B cell (primary cell): ENCODE measurements at regions not wholly inside any gene's neighbourhood (a gene's known extent, or its start where the extent isn't known, plus 50 kb on each side); places are given as distances from the start of the nearest gene placed in this dataset.

Experiments
- ATAC-seq: fragments of 200-7000 bp; cut with Tn5 transposase; one replicate; pipeline ENCODE4 v1.10.0; 2021; ENCODE audit warnings: low read depth, mild to moderate bottlenecking, moderate number of reproducible peaks, moderate library complexity
- CTCF ChIA-PET: fragments of 350-600 bp; sonication (Branson Sonifier 250); formaldehyde crosslinking; loops from one replicate; lab custom pipeline; 2021; ENCODE audit warnings: antibody characterized with exemption, inconsistent platforms; lab: Charles Lee
- POLR2A ChIA-PET: fragments of 350-600 bp; sonication (Branson Sonifier 250); formaldehyde crosslinking; loops from one replicate; lab custom pipeline; 2021; ENCODE audit warnings: antibody characterized with exemption; lab: Charles Lee
- DNase-seq: peaks from one replicate; pipeline ENCODE4 v3.0.0; 2013
- H2AFZ ChIP-seq: 2 replicates; pipeline ENCODE4 v1.6.1; 2012; ENCODE audit warnings: mild to moderate bottlenecking, low read depth, low read length; ENCODE audit not compliant: insufficient read depth, poor library complexity, severe bottlenecking
- H3K27ac ChIP-seq, 2 donors: 1 replicate in 1 of 2; 2 replicates in 1 of 2; pipeline ENCODE4 v1.5.1; 2012 to 2013; ENCODE audit warnings: low read length in 2 of 2, mild to moderate bottlenecking in 2 of 2, moderate library complexity in 1 of 2
- H3K27me3 ChIP-seq, 4 experiments: fragments of 200-600 bp in 1 of 4; sonication (generic) in 1 of 4; replicated peaks in 1 of 4; 1 replicate in 2 of 4; 2 replicates in 2 of 4; pipeline versions ENCODE4 v1.6.1 to v1.7.0; 2013 to 2016; ENCODE audit warnings: low read length in 3 of 4, mild to moderate bottlenecking in 2 of 4, mixed read lengths in 1 of 4, moderate library complexity in 1 of 4; ENCODE audit not compliant: insufficient read depth in 4 of 4, control insufficient read depth in 3 of 4; ENCODE audit errors: control extremely low read depth in 1 of 4
- H3K36me3 ChIP-seq, 2 experiments: replicated peaks in 1 of 2; 1 replicate in 1 of 2; 2 replicates in 1 of 2; pipeline versions ENCODE4 v1.6.1 to v1.7.1; 2013; ENCODE audit warnings: low read length in 1 of 2; ENCODE audit not compliant: insufficient read depth in 2 of 2, control insufficient read depth in 1 of 2; ENCODE audit errors: control extremely low read depth in 1 of 2, extremely low read depth in 1 of 2
- H3K4me1 ChIP-seq, 2 donors: fragments of 200-600 bp in 1 of 2; sonication (generic) in 1 of 2; 1 replicate in 1 of 2; 2 replicates in 1 of 2; pipeline versions ENCODE4 v1.5.1 to v1.6.1; 2013 to 2017; ENCODE audit warnings: low read length in 2 of 2; ENCODE audit not compliant: control insufficient read depth in 2 of 2, insufficient read depth in 2 of 2
- H3K4me2 ChIP-seq: replicated peaks from 2 replicates; pipeline ENCODE3; 2012; ENCODE audit warnings: mild to moderate bottlenecking, low read depth, low read length; ENCODE audit not compliant: poor library complexity, severe bottlenecking
- H3K4me3 ChIP-seq, 5 experiments: fragments of 200-600 bp in 1 of 5; sonication (generic) in 1 of 5; 1 replicate in 3 of 5; 2 replicates in 2 of 5; pipeline versions ENCODE4 v1.5.1 to v1.7.0; 2011 to 2016; ENCODE audit warnings: low read length in 4 of 5, mild to moderate bottlenecking in 4 of 5, low read depth in 2 of 5, control low read depth in 1 of 5, moderate library complexity in 1 of 5; ENCODE audit not compliant: insufficient read depth in 1 of 5; ENCODE audit errors: control extremely low read depth in 1 of 5, extremely low read depth in 1 of 5
- H3K79me2 ChIP-seq: fragments of 200-600 bp; sonication (generic); one replicate; pipeline ENCODE4 v1.6.0; 2016; ENCODE audit warnings: low read length; ENCODE audit not compliant: control insufficient read depth, insufficient read depth
- H3K9ac ChIP-seq: fragments of 200-600 bp; sonication (generic); 2 replicates; pipeline ENCODE4 v1.6.1; 2017; ENCODE audit warnings: mild to moderate bottlenecking, low read length, moderate library complexity
- H3K9me3 ChIP-seq, 3 donors: one replicate each; pipeline versions ENCODE4 v1.6.1 to v1.7.1; 2013; ENCODE audit warnings: low read length in 2 of 3; ENCODE audit not compliant: control insufficient read depth in 2 of 3, insufficient read depth in 1 of 3; ENCODE audit errors: control extremely low read depth in 1 of 3
- H4K20me1 ChIP-seq: 2 replicates; pipeline ENCODE4 v1.6.0; 2012; ENCODE audit warnings: mild to moderate bottlenecking, low read length; ENCODE audit not compliant: insufficient read depth, control insufficient read depth, poor library complexity, severe bottlenecking
- H3K27ac Mint-ChIP-seq: one replicate; pipeline ENCODE4 v1.8.0; 2021; ENCODE audit warnings: mixed read lengths
- H3K27me3 Mint-ChIP-seq: one replicate; pipeline ENCODE4 v1.8.0; 2021; ENCODE audit warnings: mixed read lengths
- H3K4me1 Mint-ChIP-seq: one replicate; pipeline ENCODE4 v1.8.0; 2021; ENCODE audit warnings: mixed read lengths
- H3K4me3 Mint-ChIP-seq: one replicate; pipeline ENCODE4 v1.8.0; 2021; ENCODE audit warnings: mixed read lengths
- H3K9me3 Mint-ChIP-seq: one replicate; pipeline ENCODE4 v1.8.0; 2022; ENCODE audit warnings: mixed read lengths; ENCODE audit not compliant: insufficient read depth
- CTCF ChIP-seq: fragments of 200-600 bp; IDR thresholded peaks from one replicate; pipeline ENCODE4 v1.8.0; 2022; ENCODE audit warnings: antibody characterized with exemption, mild to moderate bottlenecking
- EZH2 ChIP-seq: IDR thresholded peaks from 2 replicates; pipeline ENCODE4 v1.6.1; 2012; ENCODE audit warnings: borderline replicate concordance, low read depth, mild to moderate bottlenecking, moderate library complexity, low read length; ENCODE audit not compliant: insufficient read depth, poor library complexity, severe bottlenecking
- WGBS: methylation state at CpG from one replicate; pipeline ENCODE4 v1.1.5; 2013; ENCODE audit warnings: missing lambda C conversion rate; ENCODE audit not compliant: insufficient coverage; 5-methylcytosine and 5-hydroxymethylcytosine counted together
- intact Hi-C: fragments of 100-400 bp; cut with micrococcal nuclease; formaldehyde crosslinking; loops from one replicate; pipeline ENCODE4 v1.10.0; 2022

GRCh38 chr4:181550381-181550780 lies 692.8 kb upstream of the TENM3 start:
- Mint-ChIP-seq H3K27ac (no peak overlapping the region), H3K4me3 (no peak overlapping the region), H3K9me3 (peaks cover 3% of the 10 kb centered on the region), H3K27me3 (no peaks in the 10 kb centered on the region), H3K4me1 (no peaks in the 10 kb centered on the region)
- ATAC-seq (no peak), DNase-seq (no peak)
- no peaks in the 10 kb centered on the region for H3K27me3 ChIP-seq
- H3K27ac ChIP-seq: no peak overlapping the region
- H2AFZ ChIP-seq: no peak overlapping the region
- no CpG with 5 or more reads among the region's 1 CpG for WGBS
- H3K4me2 ChIP-seq: no peak overlapping the region
- intact Hi-C loops: no loop called here
- H3K79me2 ChIP-seq: no peaks in the 10 kb centered on the region
- POLR2A ChIA-PET: no interaction called here
- H3K4me1 ChIP-seq: no peaks in the 10 kb centered on the region
- no peak for TF ChIP-seq EZH2
- no peak for TF ChIP-seq CTCF
- H3K36me3 ChIP-seq: no peaks in the 10 kb centered on the region
- no peak overlapping the region for H3K9ac ChIP-seq
- peaks cover 0 to 3% (median 0%) of the 10 kb centered on the region in 3 donors for H3K9me3 ChIP-seq
- H3K4me3 ChIP-seq: no peak overlapping the region
- CTCF ChIA-PET: no interaction called here
- H4K20me1 ChIP-seq: no peaks in the 10 kb centered on the region

- CTCF ChIA-PET: no interaction called here
- intact Hi-C loops: no loop called here
- no peak overlapping the region for H3K9ac ChIP-seq
Observed at GRCh38 chr4:181559637-181560036, 683.6 kb upstream of the TENM3 start.

More at GRCh38 chr4:181559637-181560036, 683.6 kb upstream of the TENM3 start:
- Histone ChIP-seq H3K27me3 (no peaks in the 10 kb centered on the region), H3K79me2 (no peaks in the 10 kb centered on the region), H4K20me1 (no peaks in the 10 kb centered on the region), H2AFZ (no peak overlapping the region), H3K4me3 (no peak overlapping the region), H3K27ac (no peak overlapping the region), H3K4me1 (no peaks in the 10 kb centered on the region), H3K9me3 (peaks cover 0 to 9% (median 0%) of the 10 kb centered on the region in 3 donors), H3K36me3 (no peaks in the 10 kb centered on the region), H3K4me2 (no peak overlapping the region)
- peaks cover 2% of the 10 kb centered on the region for H3K9me3 Mint-ChIP-seq
- TF ChIP-seq EZH2 (no peak), CTCF (no peak)
- H3K27me3 Mint-ChIP-seq: no peaks in the 10 kb centered on the region
- H3K4me1 Mint-ChIP-seq: no peaks in the 10 kb centered on the region
- DNase-seq (no peak), ATAC-seq (no peak)
- H3K4me3 Mint-ChIP-seq: no peak overlapping the region
- H3K27ac Mint-ChIP-seq: no peak overlapping the region
- POLR2A ChIA-PET: no interaction called here
- 67% methylated on average over 3 of the region's 4 CpGs for WGBS
